ENCODE measurements at regions not wholly inside any gene's neighbourhood (a gene's known extent, or its start where the extent isn't known, plus 50 kb on each side); places are given as distances from the start of the nearest gene placed in this dataset.

GRCh38 chr4:45094684-45095083 is 368.3 kb upstream of the GNPDA2 start:
- no peak for DNase-seq (ENCODE audit: low read depth)

GRCh38 chr4:45082101-45082500 is 355.7 kb upstream of the GNPDA2 start:
- DNase-seq (ENCODE audit: low read depth) = no peak

- DNase-seq (ENCODE audit: low read depth) = no peak
These were observed 353.3 kb upstream of the GNPDA2 start for GRCh38 chr4:45079616-45080015.

- no peak for DNase-seq (ENCODE audit: low read depth)
These were observed 351.8 kb upstream of the GNPDA2 start for GRCh38 chr4:45078201-45078600.

- DNase-seq (ENCODE audit: low read depth) = no peak
These were observed 346.6 kb upstream of the GNPDA2 start for GRCh38 chr4:45072981-45073380.

- no peak for DNase-seq (ENCODE audit: low read depth)
These were observed 338.4 kb upstream of the GNPDA2 start for GRCh38 chr4:45064741-45065140.

- DNase-seq (ENCODE audit: low read depth) = no peak
These were observed 337.3 kb upstream of the GNPDA2 start for GRCh38 chr4:45063696-45064095.

- DNase-seq (ENCODE audit: low read depth) = no peak
These were observed 336.7 kb upstream of the GNPDA2 start for GRCh38 chr4:45062935-45063545.

- no peak for DNase-seq (ENCODE audit: low read depth)
These were observed 317.6 kb upstream of the GNPDA2 start for GRCh38 chr4:45043911-45044310.

- no peak for DNase-seq (ENCODE audit: low read depth)
These were observed 310.3 kb upstream of the GNPDA2 start for GRCh38 chr4:45036677-45037076.

GRCh38 chr4:45033676-45034419 is 307.5 kb upstream of the GNPDA2 start:
- no peak for DNase-seq (ENCODE audit: low read depth)

GRCh38 chr4:45030059-45030458 is 303.7 kb upstream of the GNPDA2 start:
- DNase-seq (ENCODE audit: low read depth) = no peak

- DNase-seq (ENCODE audit: low read depth) = no peak
These were observed 281.2 kb upstream of the GNPDA2 start for GRCh38 chr4:45007508-45007907.

- DNase-seq (ENCODE audit: low read depth) = no peak
These were observed 279.7 kb upstream of the GNPDA2 start for GRCh38 chr4:45006078-45006477.

GRCh38 chr4:45004847-45005565 is 278.6 kb upstream of the GNPDA2 start:
- no peak for DNase-seq (ENCODE audit: low read depth)

- DNase-seq (ENCODE audit: low read depth) = no peak
These were observed 278.0 kb upstream of the GNPDA2 start for GRCh38 chr4:45004326-45004725.

- DNase-seq (ENCODE audit: low read depth) = no peak
These were observed 270.0 kb upstream of the GNPDA2 start for GRCh38 chr4:44996276-44996845.

- DNase-seq (ENCODE audit: low read depth) = no peak
These were observed 261.7 kb upstream of the GNPDA2 start for GRCh38 chr4:44988011-44988410.

GRCh38 chr4:44985938-44986337 is 259.6 kb upstream of the GNPDA2 start:
- no peak for DNase-seq (ENCODE audit: low read depth)

GRCh38 chr4:44985152-44985551 is 258.8 kb upstream of the GNPDA2 start:
- DNase-seq (ENCODE audit: low read depth) = no peak

GRCh38 chr4:44984083-44984482 is 257.7 kb upstream of the GNPDA2 start:
- no peak for DNase-seq (ENCODE audit: low read depth)

GRCh38 chr4:44983083-44983482 is 256.7 kb upstream of the GNPDA2 start:
- DNase-seq (ENCODE audit: low read depth) = no peak

GRCh38 chr4:44978020-44978419 is 251.7 kb upstream of the GNPDA2 start:
- DNase-seq (ENCODE audit: low read depth) = no peak

Data from fibroblast of the conjunctiva (primary cell).